ENCODE measurements at regions not wholly inside any gene's neighbourhood (a gene's known extent, or its start where the extent isn't known, plus 50 kb on each side); places are given as distances from the start of the nearest gene placed in this dataset.

DNA sequence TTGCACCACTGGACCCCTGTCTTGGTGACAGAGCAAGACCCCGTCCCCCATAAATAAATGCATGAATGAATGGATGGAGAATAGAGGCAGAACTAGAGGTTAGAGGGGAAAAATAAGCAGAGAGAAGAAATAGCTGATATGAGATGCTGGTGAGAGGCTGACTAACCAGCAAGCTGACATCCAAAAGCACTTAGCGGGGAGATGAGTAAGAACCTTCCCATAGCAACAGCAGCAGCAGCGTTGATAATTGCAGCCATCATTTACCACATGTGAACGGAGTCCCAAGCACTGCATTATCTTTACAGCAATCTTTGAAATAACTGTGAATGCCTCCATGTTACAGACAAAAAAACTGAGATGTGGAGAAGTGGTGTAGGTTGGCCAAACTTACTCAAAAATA is 777.3 kb upstream of the EEF2KMT start:
- intact Hi-C loops (cut with micrococcal nuclease), result no loop called here

GRCh38 chr16:5873221-5873620 is 775.6 kb upstream of the EEF2KMT start:
- intact Hi-C loops (cut with micrococcal nuclease), result no loop called here

- intact Hi-C loops (cut with micrococcal nuclease), result no loop called here
Measured at GRCh38 chr16:5870886-5871691, 773.5 kb upstream of the EEF2KMT start.

DNA sequence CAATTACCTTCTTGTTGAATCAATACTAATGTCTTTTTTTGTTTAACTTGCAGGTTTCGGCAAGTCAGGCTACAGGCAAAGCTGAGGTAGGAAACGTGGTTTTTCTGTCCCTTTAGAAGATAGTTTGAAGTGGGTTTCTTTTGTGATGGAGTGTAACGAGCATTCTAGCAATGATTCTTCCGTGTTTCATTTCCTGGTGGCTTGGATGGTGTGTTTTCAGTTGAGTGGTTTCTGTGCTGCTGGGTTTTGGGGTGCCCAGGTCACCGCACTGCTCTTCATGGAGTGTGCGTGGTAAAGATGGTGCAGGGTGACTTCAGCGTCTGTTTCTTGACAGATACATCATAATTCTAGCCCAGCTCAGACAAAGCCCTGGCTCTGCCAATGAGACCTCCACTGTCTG is 769.7 kb upstream of the EEF2KMT start:
- intact Hi-C loops (cut with micrococcal nuclease), result no loop called here

GRCh38 chr16:5865236-5865635 is 767.6 kb upstream of the EEF2KMT start:
- intact Hi-C loops (cut with micrococcal nuclease), result no loop called here

DNA sequence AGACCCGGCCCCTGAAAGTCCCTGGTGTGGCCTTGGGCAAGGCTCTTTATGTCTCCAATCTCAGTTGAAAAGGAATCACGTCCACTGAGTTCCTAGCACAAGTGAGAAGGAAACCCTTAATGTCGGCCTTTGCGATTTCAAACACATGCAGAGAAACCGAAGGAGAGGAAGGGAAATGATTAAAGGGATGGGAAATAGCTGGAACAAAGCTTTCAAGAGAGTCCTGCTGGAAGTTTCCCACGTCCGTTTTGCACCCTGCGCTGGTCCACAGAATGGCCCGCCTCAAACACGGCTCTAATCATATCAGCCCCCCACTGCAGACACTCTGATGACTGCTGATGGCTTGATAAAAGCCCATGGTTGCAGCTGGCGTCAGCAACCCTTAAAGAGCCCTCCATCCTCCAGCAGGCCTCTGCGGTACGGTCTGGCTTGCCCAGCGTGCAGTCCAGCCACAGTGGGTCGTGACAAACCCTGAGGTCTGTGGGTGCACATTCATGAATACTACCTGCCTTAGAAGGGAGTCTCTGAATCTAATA is 765.5 kb upstream of the EEF2KMT start:
- intact Hi-C loops (cut with micrococcal nuclease), result no loop called here

DNA sequence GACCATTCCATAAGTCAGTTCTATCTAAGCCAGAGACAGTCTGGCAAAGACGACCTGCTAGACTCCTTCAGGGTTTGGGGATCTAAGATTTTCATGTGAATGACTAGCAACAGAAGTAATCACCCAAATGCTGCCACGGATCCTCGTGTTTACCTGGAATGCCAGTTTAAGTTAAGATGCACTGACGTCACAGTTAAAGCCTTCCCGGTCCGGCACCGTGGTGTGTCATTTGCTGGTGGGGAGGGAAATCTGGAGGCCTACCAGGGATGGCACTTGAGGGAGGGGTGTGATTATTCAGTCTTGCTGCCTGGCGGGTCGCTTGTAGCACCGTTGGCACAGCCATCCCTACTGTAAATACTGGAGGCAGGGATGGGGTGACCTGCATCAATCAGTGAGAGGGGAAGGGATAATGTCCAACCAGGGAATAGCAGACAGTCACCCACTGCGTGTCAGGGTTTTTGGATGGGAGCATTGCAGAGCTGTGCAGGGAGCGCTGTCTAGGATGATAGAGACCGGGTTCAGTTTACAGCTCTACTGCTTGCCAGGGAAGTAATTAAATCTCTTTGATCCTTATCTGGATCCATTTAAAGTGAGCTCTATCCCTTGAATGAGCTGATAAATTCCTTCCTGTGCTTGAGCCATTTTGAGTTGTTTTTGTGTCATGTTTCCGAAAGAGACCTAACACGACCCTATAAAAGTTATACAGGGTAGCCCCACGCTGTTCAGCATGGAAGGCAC is 764.7 kb upstream of the EEF2KMT start:
- intact Hi-C loops (cut with micrococcal nuclease), result no loop called here

- intact Hi-C loops (cut with micrococcal nuclease), result no loop called here
Measured at GRCh38 chr16:5861241-5861640, 763.6 kb upstream of the EEF2KMT start.

DNA sequence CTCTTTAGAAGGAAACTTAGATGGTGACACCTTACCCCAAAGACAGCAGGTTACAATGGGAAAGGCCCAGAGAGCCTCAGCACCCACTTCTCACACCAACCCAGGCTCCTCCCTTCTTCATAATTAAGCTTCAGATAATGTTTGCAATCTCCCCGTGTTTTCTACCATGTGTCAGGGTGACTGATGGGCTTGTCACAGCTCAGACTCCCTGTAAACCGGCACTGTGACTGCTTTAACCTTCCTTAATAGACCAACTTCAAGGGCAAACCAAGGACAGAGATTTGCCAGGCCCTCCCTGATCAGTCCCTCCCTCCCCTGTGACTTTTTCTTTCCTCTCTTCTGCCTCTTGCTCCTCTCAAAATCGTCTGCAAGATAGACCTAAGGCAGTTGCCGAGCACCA is 760.6 kb upstream of the EEF2KMT start:
- intact Hi-C loops (cut with micrococcal nuclease), result no loop called here

DNA sequence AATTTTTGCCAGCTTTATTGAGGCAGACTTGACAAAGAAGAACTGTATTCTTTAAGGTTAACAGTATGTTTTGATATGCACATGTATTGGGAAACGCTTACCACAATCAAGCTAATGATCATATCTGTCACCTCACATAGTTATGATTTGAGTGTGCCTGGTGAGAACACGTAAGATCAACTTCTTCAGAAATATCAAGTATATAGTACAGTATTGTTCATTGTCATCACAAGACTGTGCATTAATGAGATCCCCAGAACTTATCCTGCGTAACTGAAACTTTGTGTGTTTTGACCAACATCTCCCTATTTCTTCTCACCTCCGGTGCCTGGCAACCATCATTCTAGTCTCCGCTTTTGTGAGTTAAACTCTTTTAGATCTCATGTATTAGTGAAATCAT is 756.4 kb upstream of the EEF2KMT start:
- intact Hi-C loops (cut with micrococcal nuclease), result no loop called here

DNA sequence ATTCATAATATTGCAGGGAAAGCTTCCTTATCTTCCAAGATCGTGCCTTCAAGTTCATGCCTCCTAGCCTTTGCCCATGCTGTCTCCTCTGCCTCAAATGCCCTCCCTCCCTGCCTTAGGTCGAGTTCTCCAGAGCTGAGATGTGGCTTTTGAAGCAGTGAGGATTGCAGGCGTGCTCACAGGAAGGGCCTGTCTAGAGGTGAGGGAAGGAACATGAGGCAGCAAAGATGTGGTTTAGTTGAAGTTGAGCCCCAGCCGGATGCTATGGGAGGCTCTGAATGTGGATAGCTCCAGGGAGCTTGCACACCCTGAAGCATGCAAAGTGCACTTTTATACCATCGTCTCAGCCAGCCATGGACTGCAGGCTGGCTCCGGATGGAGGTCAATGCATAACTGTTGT is 754.6 kb upstream of the EEF2KMT start:
- intact Hi-C loops (cut with micrococcal nuclease), result no loop called here

DNA sequence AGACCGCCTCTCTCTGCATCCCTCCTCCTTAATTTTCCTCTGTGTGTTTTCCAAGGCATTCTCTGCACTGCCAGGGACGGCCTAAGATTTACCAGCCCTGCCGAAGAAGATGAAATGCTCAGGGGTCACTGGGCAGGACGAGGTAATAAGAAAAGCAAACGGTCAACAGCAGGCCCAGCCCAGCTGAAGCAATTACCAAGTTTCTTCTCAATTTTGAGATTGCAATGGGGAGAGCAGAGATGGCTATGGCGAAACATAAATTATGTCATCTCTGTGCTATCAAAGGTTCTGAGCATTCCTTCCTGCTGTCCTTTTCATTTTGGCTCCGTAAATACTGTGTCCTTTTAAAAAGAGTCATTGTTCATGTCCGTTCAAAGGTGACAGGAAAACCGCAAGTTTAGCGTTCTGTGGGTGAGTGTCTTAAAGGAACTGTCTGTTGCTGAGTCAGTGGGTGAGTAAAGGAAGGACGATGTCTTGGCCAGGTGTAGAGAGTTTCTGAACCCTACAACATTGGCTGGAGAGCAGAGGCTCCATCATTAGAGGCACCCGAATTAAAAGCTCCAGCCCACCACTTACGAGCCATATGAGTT is 753.9 kb upstream of the EEF2KMT start:
- intact Hi-C loops (cut with micrococcal nuclease), result no loop called here

DNA sequence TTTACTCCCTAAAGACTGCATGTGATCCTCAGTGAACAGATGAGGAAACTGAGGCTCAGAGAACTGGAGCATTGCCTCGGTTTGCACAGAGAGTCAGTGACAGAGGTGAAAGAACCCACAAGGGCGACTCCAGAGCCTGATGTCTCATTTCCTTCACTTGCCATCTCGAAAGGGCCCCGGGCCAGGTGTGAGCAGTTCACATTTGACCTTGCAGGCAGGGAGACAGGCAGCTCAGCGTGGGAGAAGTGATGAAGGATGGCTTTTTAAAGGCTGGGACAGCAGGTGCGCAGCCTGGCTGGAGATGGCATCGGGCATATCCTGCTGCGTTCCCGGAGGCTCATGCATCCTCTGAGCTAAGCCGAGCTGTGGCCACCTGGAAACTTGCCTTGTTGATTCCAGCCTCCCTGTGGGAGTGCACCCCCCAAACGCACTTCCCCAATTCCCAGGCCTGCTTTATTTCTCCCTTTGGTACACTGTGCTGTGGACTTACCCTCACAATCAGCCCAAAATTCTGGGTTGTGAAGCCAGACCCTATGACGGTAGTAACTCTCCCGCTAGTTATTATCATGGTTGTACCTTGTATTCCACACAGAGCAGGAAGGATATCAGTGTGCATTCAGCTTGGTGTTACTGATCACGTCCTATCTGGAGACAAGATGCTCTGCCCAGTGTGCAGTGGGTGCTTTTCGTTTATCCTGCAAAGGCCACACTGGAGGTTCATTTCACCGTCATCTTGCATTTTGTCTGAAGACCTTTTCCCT is 753.2 kb upstream of the EEF2KMT start:
- intact Hi-C loops (cut with micrococcal nuclease), result no loop called here

DNA sequence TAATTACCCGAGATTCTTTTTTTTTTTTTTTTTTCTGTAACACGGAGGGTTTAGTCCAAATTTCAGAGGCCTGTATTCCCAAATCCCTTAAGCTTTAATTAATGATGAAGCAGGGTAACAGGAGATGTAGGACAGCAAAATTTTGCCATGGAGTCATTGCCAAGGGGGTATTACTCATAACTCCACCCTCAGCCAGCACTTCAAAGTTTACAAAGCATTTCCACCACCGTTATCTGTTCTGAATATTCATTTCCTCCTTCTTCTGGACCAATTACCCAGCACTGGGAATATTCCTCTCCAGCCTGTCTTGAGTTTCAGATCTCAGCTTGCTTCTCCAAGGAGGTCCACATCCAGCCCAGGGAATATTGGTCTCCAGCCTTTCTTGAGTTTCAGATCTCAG is 747.5 kb upstream of the EEF2KMT start:
- intact Hi-C loops (cut with micrococcal nuclease), result no loop called here

- intact Hi-C loops (cut with micrococcal nuclease), result no loop called here
Measured at GRCh38 chr16:5841974-5842373, 744.4 kb upstream of the EEF2KMT start.

GRCh38 chr16:5838725-5839124 is 741.1 kb upstream of the EEF2KMT start:
- intact Hi-C loops (cut with micrococcal nuclease), result no loop called here

DNA sequence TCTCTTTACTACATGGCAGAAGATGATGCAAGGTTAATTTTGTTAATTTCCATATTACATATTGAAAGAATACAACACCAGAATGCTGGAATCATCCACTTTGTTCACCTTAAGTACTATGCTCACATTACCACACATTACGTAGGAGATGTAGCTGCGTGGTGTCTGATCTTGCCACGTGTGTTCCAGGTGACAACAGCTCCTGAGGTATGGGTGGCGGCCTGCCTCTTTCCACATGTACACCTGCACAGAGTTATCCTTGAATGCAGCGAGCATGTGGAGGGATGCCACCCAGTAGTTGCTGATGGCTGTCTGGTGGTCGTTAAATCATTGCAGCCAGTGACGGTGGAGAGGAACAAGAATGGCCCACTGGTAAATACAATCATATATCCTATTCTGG is 740.5 kb upstream of the EEF2KMT start:
- intact Hi-C loops (cut with micrococcal nuclease), result no loop called here

- intact Hi-C loops (cut with micrococcal nuclease), result no loop called here
Measured at GRCh38 chr16:5837007-5837670, 739.5 kb upstream of the EEF2KMT start.

DNA sequence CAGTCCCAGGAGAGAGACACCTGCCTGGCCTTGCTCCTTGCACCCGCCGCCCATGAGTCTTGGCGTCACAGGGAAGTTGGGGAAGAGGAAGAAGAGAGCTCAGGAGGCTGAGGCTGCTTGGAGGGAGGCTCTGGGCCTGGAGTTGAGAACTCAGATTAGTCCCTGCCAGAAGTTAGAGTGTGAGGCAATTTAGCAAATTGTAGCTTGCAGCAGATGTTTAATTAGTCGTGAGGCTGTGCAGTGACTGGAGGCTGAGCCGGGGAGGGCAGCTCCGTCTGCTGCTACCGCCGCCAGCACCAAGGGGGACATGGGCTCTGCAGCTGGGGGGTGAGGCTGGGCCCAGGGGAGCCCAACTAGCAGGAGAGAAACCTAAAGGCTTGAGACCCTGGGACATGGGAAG is 738.3 kb upstream of the EEF2KMT start:
- intact Hi-C loops (cut with micrococcal nuclease), result no loop called here

DNA sequence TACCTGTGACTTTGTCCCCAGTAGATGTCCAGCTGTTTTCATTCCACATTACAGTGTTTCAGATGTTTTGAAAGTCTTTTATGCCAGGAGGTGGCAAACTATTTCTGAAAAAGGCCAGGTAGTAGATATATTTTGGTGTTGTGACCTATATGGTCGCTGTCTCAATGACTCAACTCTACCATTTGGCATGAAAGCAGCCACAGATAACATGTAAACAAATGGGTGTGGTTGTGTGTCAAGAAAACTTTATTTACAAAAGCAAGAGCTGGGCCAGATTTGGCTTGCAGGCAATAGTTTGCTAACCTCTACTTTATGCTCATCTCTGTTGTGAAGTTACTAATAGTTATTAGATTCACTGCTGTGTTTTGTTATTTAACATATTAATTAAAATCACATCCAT is 728.7 kb upstream of the EEF2KMT start:
- intact Hi-C loops (cut with micrococcal nuclease), result no loop called here

- intact Hi-C loops (cut with micrococcal nuclease), result no loop called here
Measured at GRCh38 chr16:5820472-5820871, 722.9 kb upstream of the EEF2KMT start.

All from T-helper 1 cell treated with Interleukin-12 subunit alpha and Interleukin-12 subunit beta and Interleukin-4 antibody, amounts not matched to agents 30 ng/mL and 1 ng/mL, for 36 hours (primary cell).